ENCODE measurements at regions not wholly inside any gene's neighbourhood (a gene's known extent, or its start where the extent isn't known, plus 50 kb on each side); places are given as distances from the start of the nearest gene placed in this dataset.

DNA sequence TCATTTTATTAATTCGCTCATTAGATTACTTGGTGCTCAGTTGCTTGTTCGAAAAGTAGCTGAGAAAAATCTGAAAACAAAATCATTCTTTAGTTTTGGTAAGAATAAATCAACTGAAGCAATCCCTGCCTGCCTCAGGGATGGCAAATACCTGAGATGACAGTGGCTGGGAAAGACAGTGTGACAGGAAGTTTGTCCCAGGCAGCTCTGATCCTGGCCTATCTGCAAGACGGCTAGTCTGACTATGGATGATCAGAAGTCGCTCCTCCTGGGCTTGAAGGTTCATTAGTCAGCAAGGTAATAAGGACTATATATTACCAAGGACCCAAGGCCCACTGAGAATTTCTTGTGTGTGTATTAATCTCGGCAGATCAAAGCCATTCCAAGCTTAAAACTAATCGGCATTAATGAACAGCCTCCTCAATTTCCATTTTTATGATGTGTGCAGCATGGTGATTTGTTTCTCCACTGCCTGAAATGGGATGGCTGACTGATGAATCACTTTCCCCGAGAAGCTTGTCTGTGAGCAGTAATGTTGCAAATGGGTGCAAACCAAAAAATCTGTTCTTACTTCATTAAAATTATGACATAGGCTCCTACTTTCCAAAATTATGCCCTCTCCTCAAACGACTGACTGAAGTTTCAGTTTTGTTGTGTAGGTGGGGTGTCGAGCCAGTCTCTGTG lies 199.9 kb downstream of the ACTR3 start:
- TF ChIP-seq, protein P1, sequence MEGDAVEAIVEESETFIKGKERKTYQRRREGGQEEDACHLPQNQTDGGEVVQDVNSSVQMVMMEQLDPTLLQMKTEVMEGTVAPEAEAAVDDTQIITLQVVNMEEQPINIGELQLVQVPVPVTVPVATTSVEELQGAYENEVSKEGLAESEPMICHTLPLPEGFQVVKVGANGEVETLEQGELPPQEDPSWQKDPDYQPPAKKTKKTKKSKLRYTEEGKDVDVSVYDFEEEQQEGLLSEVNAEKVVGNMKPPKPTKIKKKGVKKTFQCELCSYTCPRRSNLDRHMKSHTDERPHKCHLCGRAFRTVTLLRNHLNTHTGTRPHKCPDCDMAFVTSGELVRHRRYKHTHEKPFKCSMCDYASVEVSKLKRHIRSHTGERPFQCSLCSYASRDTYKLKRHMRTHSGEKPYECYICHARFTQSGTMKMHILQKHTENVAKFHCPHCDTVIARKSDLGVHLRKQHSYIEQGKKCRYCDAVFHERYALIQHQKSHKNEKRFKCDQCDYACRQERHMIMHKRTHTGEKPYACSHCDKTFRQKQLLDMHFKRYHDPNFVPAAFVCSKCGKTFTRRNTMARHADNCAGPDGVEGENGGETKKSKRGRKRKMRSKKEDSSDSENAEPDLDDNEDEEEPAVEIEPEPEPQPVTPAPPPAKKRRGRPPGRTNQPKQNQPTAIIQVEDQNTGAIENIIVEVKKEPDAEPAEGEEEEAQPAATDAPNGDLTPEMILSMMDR (IDR thresholded peaks at IDR 0.05; ENCODE audit: low read length): no peak
- no peak for TF ChIP-seq EZH2 (optimal IDR thresholded peaks at IDR 0.05; ENCODE audit: low read depth, low read length)
- TF ChIP-seq EZH2phosphoT487 (IDR thresholded peaks at IDR 0.05; ENCODE audit: low read length): no peak
